WERI-Rb-1 (cell line): ENCODE measurements at regions not wholly inside any gene's neighbourhood (a gene's known extent, or its start where the extent isn't known, plus 50 kb on each side); places are given as distances from the start of the nearest gene placed in this dataset.
A peak's percentile ranks its signal among the peaks of the same experiment; 100 is the strongest.

Experiments
- DNase-seq: peaks from one replicate; pipeline ENCODE4 v3.0.0-alpha.2; 2020
- H3K27ac ChIP-seq: fragments of 250-450 bp; sonication (Bioruptor Pico); 2 replicates; pipeline ENCODE4 v1.5.1; 2020; ENCODE audit warnings: mild to moderate bottlenecking, moderate library complexity
- H3K27me3 ChIP-seq: fragments of 250-450 bp; sonication (Bioruptor Pico); 2 replicates; pipeline ENCODE4 v1.5.1; 2021; ENCODE audit warnings: mild to moderate bottlenecking, low read depth, moderate library complexity; ENCODE audit not compliant: insufficient read depth, severe bottlenecking
- H3K36me3 ChIP-seq: fragments of 250-450 bp; sonication (Bioruptor Pico); 2 replicates; pipeline ENCODE4 v1.5.1; 2020; ENCODE audit warnings: mild to moderate bottlenecking, moderate library complexity
- H3K4me3 ChIP-seq: 2 replicates; pipeline ENCODE4 v1.5.1; 2011; ENCODE audit warnings: low read depth, mild to moderate bottlenecking, control low read depth, low read length
- H3K9me3 ChIP-seq: fragments of 250-450 bp; sonication (Bioruptor Pico); 2 replicates; pipeline ENCODE4 v1.5.1; 2021; ENCODE audit warnings: mild to moderate bottlenecking, moderate library complexity; ENCODE audit not compliant: severe bottlenecking
- TF ChIP-seq, protein P1 (sequence below): IDR thresholded peaks from 2 replicates; pipeline ENCODE4 v1.5.1; 2011; ENCODE audit warnings: low read depth, mild to moderate bottlenecking, control low read depth, inconsistent platforms, low read length

DNA sequence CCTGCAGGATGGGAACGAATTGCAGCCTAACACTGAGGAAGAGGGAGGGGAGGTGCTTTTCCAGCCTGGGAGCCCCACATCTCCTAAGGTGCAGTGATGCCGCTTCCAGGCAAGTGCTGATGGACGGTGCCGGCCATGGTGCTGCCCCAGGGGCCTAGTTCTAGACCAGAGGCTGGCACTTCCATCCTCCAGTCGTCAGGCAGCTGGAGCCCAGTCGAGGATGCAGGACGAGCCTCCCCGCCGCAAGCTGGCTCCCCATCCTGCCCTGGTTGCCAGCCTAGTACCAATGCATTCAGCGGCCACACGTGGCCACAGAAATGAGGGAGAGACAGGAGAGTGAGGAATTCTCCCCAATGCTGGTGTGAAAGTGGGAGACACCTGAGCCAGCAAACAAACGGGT is 413.5 kb downstream of the ZNF516 start:
- TF ChIP-seq, protein P1, sequence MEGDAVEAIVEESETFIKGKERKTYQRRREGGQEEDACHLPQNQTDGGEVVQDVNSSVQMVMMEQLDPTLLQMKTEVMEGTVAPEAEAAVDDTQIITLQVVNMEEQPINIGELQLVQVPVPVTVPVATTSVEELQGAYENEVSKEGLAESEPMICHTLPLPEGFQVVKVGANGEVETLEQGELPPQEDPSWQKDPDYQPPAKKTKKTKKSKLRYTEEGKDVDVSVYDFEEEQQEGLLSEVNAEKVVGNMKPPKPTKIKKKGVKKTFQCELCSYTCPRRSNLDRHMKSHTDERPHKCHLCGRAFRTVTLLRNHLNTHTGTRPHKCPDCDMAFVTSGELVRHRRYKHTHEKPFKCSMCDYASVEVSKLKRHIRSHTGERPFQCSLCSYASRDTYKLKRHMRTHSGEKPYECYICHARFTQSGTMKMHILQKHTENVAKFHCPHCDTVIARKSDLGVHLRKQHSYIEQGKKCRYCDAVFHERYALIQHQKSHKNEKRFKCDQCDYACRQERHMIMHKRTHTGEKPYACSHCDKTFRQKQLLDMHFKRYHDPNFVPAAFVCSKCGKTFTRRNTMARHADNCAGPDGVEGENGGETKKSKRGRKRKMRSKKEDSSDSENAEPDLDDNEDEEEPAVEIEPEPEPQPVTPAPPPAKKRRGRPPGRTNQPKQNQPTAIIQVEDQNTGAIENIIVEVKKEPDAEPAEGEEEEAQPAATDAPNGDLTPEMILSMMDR = no peak
- Histone ChIP-seq H3K4me3 (no peak overlapping the region), H3K36me3 (no peaks in the 10 kb centered on the region), H3K27ac (no peak overlapping the region), H3K27me3 (no peaks in the 10 kb centered on the region), H3K9me3 (peaks cover 4% of the 10 kb centered on the region)
- no peak for DNase-seq

GRCh38 chr18:76080430-76080829 is 414.6 kb downstream of the ZNF516 start:
- TF ChIP-seq, protein P1 = no peak
- H3K9me3 ChIP-seq = peaks cover 4% of the 10 kb centered on the region
- no peak overlapping the region for H3K4me3 ChIP-seq
- no peak for DNase-seq
- no peaks in the 10 kb centered on the region for H3K27me3 ChIP-seq
- no peaks in the 10 kb centered on the region for H3K36me3 ChIP-seq
- no peak overlapping the region for H3K27ac ChIP-seq

DNA sequence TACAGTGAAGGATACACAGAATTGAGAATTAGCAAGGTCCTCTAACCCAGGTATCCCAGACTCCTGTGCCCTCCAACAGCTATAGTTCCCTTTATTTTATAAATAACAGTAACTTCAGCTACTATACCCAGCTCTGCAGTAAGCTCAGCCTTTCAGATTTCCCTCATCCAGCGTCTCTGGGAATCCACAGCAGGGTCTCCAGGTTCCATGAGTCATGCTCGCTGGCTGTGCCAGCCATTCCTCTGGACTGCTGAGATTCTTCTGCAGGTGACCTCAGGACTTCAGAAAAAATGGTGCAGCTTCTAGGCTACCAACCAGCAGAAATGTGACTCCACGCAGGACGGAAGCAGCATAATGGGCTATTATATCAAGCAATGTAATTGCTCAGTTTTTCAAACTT is 419.3 kb downstream of the ZNF516 start:
- Histone ChIP-seq H3K4me3 (no peak overlapping the region), H3K9me3 (no peaks in the 10 kb centered on the region), H3K36me3 (no peaks in the 10 kb centered on the region), H3K27ac (no peak overlapping the region), H3K27me3 (no peaks in the 10 kb centered on the region)
- TF ChIP-seq, protein P1 = no peak
- no peak for DNase-seq

- DNase-seq = peak; percentile 70
- no peak overlapping the region for H3K27ac ChIP-seq
- H3K9me3 ChIP-seq = no peaks in the 10 kb centered on the region
- no peaks in the 10 kb centered on the region for H3K36me3 ChIP-seq
- TF ChIP-seq, protein P1 = no peak
- H3K4me3 ChIP-seq = no peak overlapping the region; the same call in 1 of the 2 replicates
- H3K27me3 ChIP-seq = no peaks in the 10 kb centered on the region
Measured at GRCh38 chr18:76064998-76065397, 430.0 kb downstream of the ZNF516 start.

GRCh38 chr18:76058146-76058545 is 436.9 kb downstream of the ZNF516 start:
- no peak overlapping the region for H3K27ac ChIP-seq
- no peak overlapping the region for H3K4me3 ChIP-seq
- no peaks in the 10 kb centered on the region for H3K9me3 ChIP-seq
- no peaks in the 10 kb centered on the region for H3K36me3 ChIP-seq
- DNase-seq = no peak
- TF ChIP-seq, protein P1 = no peak
- no peaks in the 10 kb centered on the region for H3K27me3 ChIP-seq

GRCh38 chr18:76057386-76057785 is 437.7 kb downstream of the ZNF516 start:
- H3K9me3 ChIP-seq = no peaks in the 10 kb centered on the region
- no peak overlapping the region for H3K27ac ChIP-seq
- TF ChIP-seq, protein P1 = no peak
- no peaks in the 10 kb centered on the region for H3K27me3 ChIP-seq
- no peaks in the 10 kb centered on the region for H3K36me3 ChIP-seq
- no peak for DNase-seq
- no peak overlapping the region for H3K4me3 ChIP-seq
